PC-9 (cell line): ENCODE measurements at regions not wholly inside any gene's neighbourhood (a gene's known extent, or its start where the extent isn't known, plus 50 kb on each side); places are given as distances from the start of the nearest gene placed in this dataset.

Source experiments
- BruUV-seq: library from RNA; stranded (reverse); fragments of 400-500 nt; replicated peaks from 2 replicates; lab custom pipeline; 2021; lab: Mats Ljungman, UMichigan
- CTCF ChIA-PET: fragments of 300-600 bp; sonication (Branson Sonifier 250); formaldehyde crosslinking; loops from one replicate; lab custom pipeline; 2022; ENCODE audit warnings: antibody characterized with exemption; lab: Charles Lee
- POLR2A ChIA-PET: fragments of 300-600 bp; sonication (Branson Sonifier 250); formaldehyde crosslinking; loops from one replicate; lab custom pipeline; 2022; ENCODE audit warnings: antibody characterized with exemption; ENCODE audit not compliant: unreplicated experiment; lab: Charles Lee
- DNase-seq, 2 experiments: peaks; one replicate each; pipeline versions ENCODE4 v3.0.0 to v3.0.0-alpha.2; 2015 to 2022; ENCODE audit warnings: mixed read lengths in 1 of 2
- H2AFZ ChIP-seq: fragments of 200-600 bp; sonication (generic); 2 replicates; pipeline ENCODE4 v1.8.1; 2017; ENCODE audit warnings: antibody characterized with exemption
- H3F3A ChIP-seq: fragments of 200-600 bp; sonication (generic); 2 replicates; pipeline ENCODE4 v1.8.1; 2017; ENCODE audit warnings: antibody characterized with exemption, mild to moderate bottlenecking, low read depth; ENCODE audit not compliant: insufficient read depth
- H3K27ac ChIP-seq: fragments of 200-600 bp; sonication (generic); 2 replicates; pipeline ENCODE4 v1.6.1; 2016; ENCODE audit warnings: mixed run types
- H3K27me3 ChIP-seq: fragments of 200-600 bp; sonication (generic); 2 replicates; pipeline ENCODE4 v1.6.1; 2016; ENCODE audit warnings: low read depth, mixed run types; ENCODE audit not compliant: insufficient read depth
- H3K36me3 ChIP-seq: fragments of 200-600 bp; sonication (generic); 2 replicates; pipeline ENCODE4 v1.6.1; 2016; ENCODE audit warnings: low read depth, mixed run types
- H3K4me1 ChIP-seq: fragments of 200-600 bp; sonication (generic); replicated peaks from 2 replicates; pipeline ENCODE4 v1.6.1; 2016; ENCODE audit warnings: mixed run types; ENCODE audit not compliant: insufficient read depth
- H3K4me2 ChIP-seq: fragments of 200-600 bp; sonication (generic); 2 replicates; pipeline ENCODE4 v1.6.1; 2017; ENCODE audit warnings: mixed run types
- H3K4me3 ChIP-seq: fragments of 200-600 bp; sonication (generic); 2 replicates; pipeline ENCODE4 v1.6.1; 2016; ENCODE audit warnings: mixed run types
- H3K79me2 ChIP-seq: fragments of 200-600 bp; sonication (generic); 2 replicates; pipeline ENCODE4 v1.6.1; 2017; ENCODE audit warnings: low read depth, mixed run types
- H3K9me2 ChIP-seq: fragments of 200-600 bp; sonication (generic); 2 replicates; pipeline ENCODE4 v1.8.1; 2017; ENCODE audit warnings: mild to moderate bottlenecking; ENCODE audit not compliant: insufficient read depth
- H3K9me3 ChIP-seq: fragments of 200-600 bp; sonication (generic); 2 replicates; pipeline ENCODE4 v1.8.1; 2016; ENCODE audit warnings: low read depth; ENCODE audit not compliant: insufficient read depth
- H4K20me1 ChIP-seq: fragments of 200-600 bp; sonication (generic); 2 replicates; pipeline ENCODE4 v1.8.1; 2017; ENCODE audit not compliant: insufficient read depth
- CTCF ChIP-seq: fragments of 200-600 bp; sonication (generic); conservative IDR thresholded peaks from 2 replicates; pipeline ENCODE4 v1.6.1; 2017; ENCODE audit warnings: mixed run types, antibody characterized with exemption, mild to moderate bottlenecking, moderate library complexity
- EZH2 ChIP-seq: fragments of 200-600 bp; sonication (generic); IDR thresholded peaks from 2 replicates; pipeline ENCODE4 v1.8.0; 2017; ENCODE audit warnings: antibody characterized with exemption, low read depth
- intact Hi-C: fragments of 100-400 bp; cut with micrococcal nuclease; formaldehyde crosslinking; loops from one replicate; pipeline ENCODE4 v1.10.0; 2022; ENCODE audit not compliant: unreplicated experiment

GRCh38 chr6:84403545-84403944, 176.1 kb upstream of the CEP162 start:
- H3K4me3 ChIP-seq = no peak overlapping the region

GRCh38 chr6:84399003-84399402, 171.6 kb upstream of the CEP162 start:
- intact Hi-C loops = no loop called here

More at GRCh38 chr6:84403545-84403944, 176.1 kb upstream of the CEP162 start:
- H3K9me2 ChIP-seq = no peaks in the 10 kb centered on the region
- no peak for DNase-seq
- H3K4me1 ChIP-seq = no peaks in the 10 kb centered on the region
- H3K27ac ChIP-seq = no peak overlapping the region
- no peaks in the 10 kb centered on the region for H3K79me2 ChIP-seq
- intact Hi-C loops = no loop called here
- no peak overlapping the region for H2AFZ ChIP-seq
- ChIA-PET POLR2A (no interaction called here), CTCF (no interaction called here)
- no peaks in the 10 kb centered on the region for H3K36me3 ChIP-seq
- TF ChIP-seq EZH2 (no peak), CTCF (no peak)
- no peaks in the 10 kb centered on the region for H4K20me1 ChIP-seq
- H3F3A ChIP-seq = no peaks in the 10 kb centered on the region
- H3K4me2 ChIP-seq = no peak overlapping the region
- no peaks in the 10 kb centered on the region for H3K9me3 ChIP-seq
- H3K27me3 ChIP-seq = no peaks in the 10 kb centered on the region
- no TSS peak for BruUV-seq

GRCh38 chr6:84392261-84392660, 164.8 kb upstream of the CEP162 start:
- POLR2A ChIA-PET = no interaction called here
- no peaks in the 10 kb centered on the region for H4K20me1 ChIP-seq
- CTCF ChIA-PET = no interaction called here
- TF ChIP-seq EZH2 (no peak), CTCF (no peak)
- no peaks in the 10 kb centered on the region for H3K9me3 ChIP-seq
- BruUV-seq = no TSS peak
- H3K4me1 ChIP-seq = no peaks in the 10 kb centered on the region
- no peaks in the 10 kb centered on the region for H3K79me2 ChIP-seq
- H3K9me2 ChIP-seq = no peaks in the 10 kb centered on the region
- H3K36me3 ChIP-seq = no peaks in the 10 kb centered on the region
- H3F3A ChIP-seq = no peaks in the 10 kb centered on the region
- intact Hi-C loops = no loop called here
- DNase-seq = no peak
- H2AFZ ChIP-seq = no peak overlapping the region
- no peak overlapping the region for H3K4me2 ChIP-seq
- H3K27me3 ChIP-seq = no peaks in the 10 kb centered on the region
- no peak overlapping the region for H3K27ac ChIP-seq
- H3K4me3 ChIP-seq = no peak overlapping the region

More at GRCh38 chr6:84399003-84399402, 171.6 kb upstream of the CEP162 start:
- no peaks in the 10 kb centered on the region for H3K4me1 ChIP-seq
- no peaks in the 10 kb centered on the region for H3K9me3 ChIP-seq
- no peaks in the 10 kb centered on the region for H3F3A ChIP-seq
- no peaks in the 10 kb centered on the region for H3K27me3 ChIP-seq
- POLR2A ChIA-PET = no interaction called here
- CTCF ChIA-PET = no interaction called here
- no peak overlapping the region for H3K4me2 ChIP-seq
- DNase-seq = no peak
- H3K9me2 ChIP-seq = no peaks in the 10 kb centered on the region
- no peak overlapping the region for H2AFZ ChIP-seq
- H3K79me2 ChIP-seq = no peaks in the 10 kb centered on the region
- no TSS peak for BruUV-seq
- no peaks in the 10 kb centered on the region for H3K36me3 ChIP-seq
- H3K4me3 ChIP-seq = no peak overlapping the region
- no peak overlapping the region for H3K27ac ChIP-seq
- H4K20me1 ChIP-seq = no peaks in the 10 kb centered on the region
- no peak for TF ChIP-seq EZH2
- TF ChIP-seq CTCF = no peak
